Endothelial cell of umbilical vein (primary cell): ENCODE measurements at regions not wholly inside any gene's neighbourhood (a gene's known extent, or its start where the extent isn't known, plus 50 kb on each side); places are given as distances from the start of the nearest gene placed in this dataset.

Source experiments
- BruUV-seq: library from RNA; stranded (reverse); fragments of 400-500 nt; replicated peaks from 2 replicates; lab custom pipeline; 2021; lab: Mats Ljungman, UMichigan
- CTCF ChIA-PET: fragments of 300-600, 350-600 bp; sonication (Branson Sonifier 250); formaldehyde crosslinking; loops from one replicate; lab custom pipeline; 2021; ENCODE audit warnings: antibody characterized with exemption, inconsistent platforms; lab: Charles Lee
- POLR2A ChIA-PET: fragments of 300-600, 350-600 bp; sonication (Branson Sonifier 250); formaldehyde crosslinking; loops from one replicate; lab custom pipeline; 2021; ENCODE audit warnings: antibody characterized with exemption, inconsistent platforms; lab: Charles Lee
- DNase-seq: peaks from one replicate; pipeline ENCODE4 v3.0.0-alpha.2; 2011; ENCODE audit warnings: low read depth, low spot score
- FAIRE-seq: peaks from 2 replicates; lab custom pipeline; 2011; peaks lifted over from hg19 to GRCh38; lab: Jason Lieb, UNC
- H2AFZ ChIP-seq: 2 replicates; pipeline ENCODE4 v1.6.0; 2012; ENCODE audit warnings: low read depth, low read length, control low read depth, inconsistent platforms
- H3K27ac ChIP-seq: 2 replicates; pipeline ENCODE4 v1.5.1; 2011; ENCODE audit warnings: low read depth, mild to moderate bottlenecking, control low read depth, low read length, moderate library complexity; ENCODE audit not compliant: insufficient read depth
- H3K27me3 ChIP-seq, 2 experiments: 2 replicates each; pipeline versions ENCODE4 v1.6.0 to v1.6.1; 2011; ENCODE audit warnings: low read length in 2 of 2, mixed read lengths in 1 of 2; ENCODE audit not compliant: control insufficient read depth in 2 of 2, insufficient read depth in 2 of 2
- H3K36me3 ChIP-seq, 2 experiments: 2 replicates in 1 of 2; 3 replicates in 1 of 2; pipeline ENCODE4 v1.5.1; 2011; ENCODE audit warnings: low read length in 2 of 2, mild to moderate bottlenecking in 1 of 2, moderate library complexity in 1 of 2; ENCODE audit not compliant: control insufficient read depth in 2 of 2, insufficient read depth in 2 of 2; ENCODE audit errors: extremely low read depth in 1 of 2
- H3K4me1 ChIP-seq: 3 replicates; pipeline ENCODE4 v1.5.1; 2011; ENCODE audit warnings: mild to moderate bottlenecking, low read length; ENCODE audit not compliant: control insufficient read depth, insufficient read depth; ENCODE audit errors: extremely low read depth
- H3K4me2 ChIP-seq: 2 replicates; pipeline ENCODE4 v1.6.1; 2011; ENCODE audit warnings: low read length, control low read depth, mixed read lengths; ENCODE audit not compliant: insufficient read depth
- H3K4me3 ChIP-seq, 3 experiments: fragments of 200-600 bp in 1 of 3; sonication (generic), shearing (Covaris generic) in 1 of 3; replicated peaks in 1 of 3; 2 replicates each; pipeline ENCODE4 v1.5.1; 2011 to 2016; ENCODE audit warnings: control low read depth in 3 of 3, low read length in 3 of 3, mild to moderate bottlenecking in 2 of 3, inconsistent platforms in 1 of 3, low read depth in 1 of 3, moderate library complexity in 1 of 3; ENCODE audit not compliant: insufficient read depth in 1 of 3
- H3K79me2 ChIP-seq: 2 replicates; pipeline ENCODE4 v1.6.0; 2012; ENCODE audit warnings: low read length, inconsistent platforms; ENCODE audit not compliant: control insufficient read depth, insufficient read depth
- H3K9ac ChIP-seq: replicated peaks from 2 replicates; pipeline ENCODE3; 2011; ENCODE audit warnings: low read length, control low read depth; ENCODE audit not compliant: insufficient read depth; ENCODE audit errors: extremely low read depth
- H3K9me1 ChIP-seq: replicated peaks from 3 replicates; pipeline ENCODE4 v1.6.0; 2011; ENCODE audit warnings: mild to moderate bottlenecking, low read length; ENCODE audit not compliant: control insufficient read depth, insufficient read depth; ENCODE audit errors: extremely low read depth
- H3K9me3 ChIP-seq: replicated peaks from 2 replicates; pipeline ENCODE4 v1.5.1; 2012; ENCODE audit warnings: low read length, inconsistent platforms; ENCODE audit not compliant: control insufficient read depth, insufficient read depth
- H4K20me1 ChIP-seq: replicated peaks from 2 replicates; pipeline ENCODE3; 2011; ENCODE audit warnings: mild to moderate bottlenecking, low read length; ENCODE audit not compliant: control insufficient read depth, insufficient read depth; ENCODE audit errors: extremely low read depth
- EZH2 ChIP-seq: IDR thresholded peaks from 2 replicates; pipeline ENCODE4 v1.6.1; 2012; ENCODE audit warnings: borderline replicate concordance, low read depth, mild to moderate bottlenecking, moderate library complexity, low read length, inconsistent platforms; ENCODE audit not compliant: severe bottlenecking
- MAX ChIP-seq: IDR thresholded peaks from 2 replicates; pipeline ENCODE4 v1.6.1; 2011; ENCODE audit not compliant: insufficient read depth, insufficient read length
- MYC ChIP-seq: IDR thresholded peaks from one replicate; pipeline ENCODE4 v1.6.1; 2011; ENCODE audit warnings: mild to moderate bottlenecking, low read depth, low read length
- POLR2A ChIP-seq: IDR thresholded peaks from 2 replicates; pipeline ENCODE4 v1.6.1; 2012; ENCODE audit warnings: low read depth, mild to moderate bottlenecking, control low read depth, low read length
- POLR2AphosphoS5 ChIP-seq: IDR thresholded peaks from 2 replicates; pipeline ENCODE4 v1.6.1; 2012; ENCODE audit warnings: low read depth, mild to moderate bottlenecking, control low read depth, low read length, moderate library complexity; ENCODE audit not compliant: insufficient read depth
- dilution Hi-C: fragments of 300-500 bp; cut with MboI; formaldehyde crosslinking; loops from one replicate; pipeline ENCODE4 v1.15.0; 2019; ENCODE audit warnings: low sequenced_read_pairs; ENCODE audit not compliant: extremely low pct_ligation_motif_present
- intact Hi-C: fragments of 100-400 bp; cut with micrococcal nuclease; formaldehyde crosslinking; loops from one replicate; pipeline ENCODE4 v1.10.0; 2022

- Histone ChIP-seq H3K79me2 (no peaks in the 10 kb centered on the region), H3K36me3 (no peaks in the 10 kb centered on the region), H3K9me3 (no peaks in the 10 kb centered on the region), H3K27ac (no peak overlapping the region), H3K4me3 (no peak overlapping the region), H3K9me1 (no peaks in the 10 kb centered on the region), H2AFZ (no peak overlapping the region), H3K4me1 (no peaks in the 10 kb centered on the region), H3K4me2 (no peak overlapping the region), H4K20me1 (no peaks in the 10 kb centered on the region), H3K9ac (no peak overlapping the region), H3K27me3 (no peaks in the 10 kb centered on the region)
- BruUV-seq = no TSS peak
- ChIA-PET POLR2A (no interaction called here), CTCF (no interaction called here)
- no peak for DNase-seq
- no peak for FAIRE-seq
- TF ChIP-seq POLR2A = no peak
- no peak for TF ChIP-seq EZH2
- TF ChIP-seq MYC = no peak
- no peak for TF ChIP-seq POLR2AphosphoS5
- intact Hi-C loops (no loop called here), dilution Hi-C loops (no loop called here)
Measured at GRCh38 chr6:137560184-137560563, 66.0 kb upstream of the OLIG3 start.

- Histone ChIP-seq H4K20me1 (no peaks in the 10 kb centered on the region), H2AFZ (no peak overlapping the region), H3K36me3 (no peaks in the 10 kb centered on the region), H3K27ac (no peak overlapping the region), H3K9me1 (no peaks in the 10 kb centered on the region), H3K4me2 (no peak overlapping the region), H3K9ac (no peak overlapping the region), H3K9me3 (no peaks in the 10 kb centered on the region), H3K79me2 (no peaks in the 10 kb centered on the region), H3K4me1 (no peaks in the 10 kb centered on the region), H3K4me3 (no peak overlapping the region), H3K27me3 (peaks cover 0 to 2% of the 10 kb centered on the region in 2 experiments)
- dilution Hi-C loops = no loop called here
- FAIRE-seq (no peak), DNase-seq (no peak)
- TF ChIP-seq EZH2 (no peak), MAX (no peak)
- POLR2A ChIA-PET = no interaction called here
- intact Hi-C loops = no loop called here
- BruUV-seq = no TSS peak
- CTCF ChIA-PET = no interaction called here
Measured at GRCh38 chr6:137568067-137568466, 73.9 kb upstream of the OLIG3 start.
